Medulla oblongata (tissue), 1 donor: ENCODE measurements at regions not wholly inside any gene's neighbourhood (a gene's known extent, or its start where the extent isn't known, plus 50 kb on each side); places are given as distances from the start of the nearest gene placed in this dataset.
A peak's percentile ranks its signal among the peaks of the same experiment; 100 is the strongest.

ENCODE experiments used
- DNase-seq: peaks from one replicate; pipeline ENCODE4 v3.0.0-alpha.2; 2015; ENCODE audit errors: extremely low spot score

- no peak for DNase-seq
Observed at GRCh38 chr2:118290411-118291250, 202.4 kb downstream of the INSIG2 start.

GRCh38 chr2:118279005-118279404, 190.7 kb downstream of the INSIG2 start:
- DNase-seq, result no peak

- no peak for DNase-seq
Observed at GRCh38 chr2:118278046-118278445, 189.8 kb downstream of the INSIG2 start.

GRCh38 chr2:118274841-118275510, 186.7 kb downstream of the INSIG2 start:
- DNase-seq, result no peak

- DNase-seq, result no peak
Observed at GRCh38 chr2:118272391-118272790, 184.1 kb downstream of the INSIG2 start.

- DNase-seq, result no peak
Observed at GRCh38 chr2:118269408-118270051, 181.3 kb downstream of the INSIG2 start.

- no peak for DNase-seq
Observed at GRCh38 chr2:118268268-118268667, 180.0 kb downstream of the INSIG2 start.

- DNase-seq, result no peak
Observed at GRCh38 chr2:118265873-118266455, 177.7 kb downstream of the INSIG2 start.

GRCh38 chr2:118264232-118264990, 176.1 kb downstream of the INSIG2 start:
- DNase-seq, result no peak

GRCh38 chr2:118257696-118258095, 169.4 kb downstream of the INSIG2 start:
- DNase-seq, result no peak

GRCh38 chr2:118255771-118256372, 167.6 kb downstream of the INSIG2 start:
- no peak for DNase-seq

GRCh38 chr2:118255301-118255700, 167.0 kb downstream of the INSIG2 start:
- DNase-seq, result no peak

- no peak for DNase-seq
Observed at GRCh38 chr2:118254116-118254515, 165.8 kb downstream of the INSIG2 start.

GRCh38 chr2:118251427-118251826, 163.2 kb downstream of the INSIG2 start:
- no peak for DNase-seq

- no peak for DNase-seq
Observed at GRCh38 chr2:118250463-118250862, 162.2 kb downstream of the INSIG2 start.

- DNase-seq, result no peak
Observed at GRCh38 chr2:118250001-118250400, 161.7 kb downstream of the INSIG2 start.

- DNase-seq, result no peak
Observed at GRCh38 chr2:118249531-118249930, 161.3 kb downstream of the INSIG2 start.

- DNase-seq, result peak; percentile 41
Observed at GRCh38 chr2:118246726-118247125, 158.5 kb downstream of the INSIG2 start.

- no peak for DNase-seq
Observed at GRCh38 chr2:118246079-118246478, 157.8 kb downstream of the INSIG2 start.

GRCh38 chr2:118244686-118245085, 156.4 kb downstream of the INSIG2 start:
- DNase-seq, result no peak

GRCh38 chr2:118243031-118243430, 154.8 kb downstream of the INSIG2 start:
- no peak for DNase-seq
